PC-3 (cell line): ENCODE measurements at regions not wholly inside any gene's neighbourhood (a gene's known extent, or its start where the extent isn't known, plus 50 kb on each side); places are given as distances from the start of the nearest gene placed in this dataset.

Source experiments
- ATAC-seq: fragments of 200-7000 bp; cut with Tn5 transposase; 2 replicates; pipeline ENCODE4 v1.9.1; 2020; ENCODE audit warnings: mild to moderate bottlenecking, moderate library complexity
- BruUV-seq: library from RNA; stranded (reverse); fragments of 400-500 nt; replicated peaks from 2 replicates; lab custom pipeline; 2021; lab: Mats Ljungman, UMichigan
- CTCF ChIA-PET: fragments of 300-600 bp; sonication (Branson Sonifier 250); formaldehyde crosslinking; loops from one replicate; lab custom pipeline; 2022; ENCODE audit warnings: antibody characterized with exemption; lab: Charles Lee
- POLR2A ChIA-PET: fragments of 300-600 bp; sonication (Branson Sonifier 250); formaldehyde crosslinking; loops from one replicate; lab custom pipeline; 2022; ENCODE audit warnings: antibody characterized with exemption; ENCODE audit not compliant: unreplicated experiment; lab: Charles Lee
- DNase-seq: peaks from one replicate; pipeline ENCODE4 v3.0.0-alpha.2; 2015
- H2AFZ ChIP-seq: fragments of 300-600 bp; sonication (generic); 2 replicates; pipeline ENCODE4 v1.6.0; 2016; ENCODE audit warnings: antibody characterized with exemption, low read length
- H3F3A ChIP-seq: fragments of 300-600 bp; sonication (generic); one replicate; pipeline ENCODE4 v1.6.0; 2017; ENCODE audit warnings: antibody characterized with exemption, low read length, control low read depth, mild to moderate bottlenecking; ENCODE audit not compliant: unreplicated experiment
- H3K27ac ChIP-seq: fragments of 300-600 bp; sonication (generic); 2 replicates; pipeline ENCODE4 v1.5.1; 2016; ENCODE audit warnings: mild to moderate bottlenecking, low read length
- H3K27me3 ChIP-seq: fragments of 300-600 bp; sonication (generic); 2 replicates; pipeline ENCODE4 v1.6.1; 2016; ENCODE audit warnings: low read length, mixed read lengths
- H3K36me3 ChIP-seq: fragments of 300-600 bp; sonication (generic); 2 replicates; pipeline ENCODE4 v1.6.1; 2016; ENCODE audit warnings: low read depth, mixed run types, low read length, mixed read lengths
- H3K4me1 ChIP-seq: fragments of 300-600 bp; sonication (generic); 2 replicates; pipeline ENCODE4 v1.5.1; 2016; ENCODE audit warnings: low read length; ENCODE audit not compliant: insufficient read depth
- H3K4me2 ChIP-seq: fragments of 300-600 bp; sonication (generic); 2 replicates; pipeline ENCODE4 v1.6.0; 2016; ENCODE audit warnings: low read length
- H3K4me3 ChIP-seq: fragments of 300-600 bp; sonication (generic); 2 replicates; pipeline ENCODE4 v1.5.1; 2016; ENCODE audit warnings: mild to moderate bottlenecking, low read length, mixed read lengths
- H3K79me2 ChIP-seq: fragments of 300-600 bp; sonication (generic); 2 replicates; pipeline ENCODE4 v1.6.1; 2017; ENCODE audit warnings: low read length, mixed read lengths
- H3K9ac ChIP-seq: fragments of 300-600 bp; sonication (generic); 2 replicates; pipeline ENCODE4 v1.6.0; 2016; ENCODE audit warnings: mild to moderate bottlenecking, low read length
- H3K9me2 ChIP-seq: fragments of 300-600 bp; sonication (generic); replicated peaks from 2 replicates; pipeline ENCODE4 v1.6.1; 2016; ENCODE audit warnings: mixed run types, low read length, mixed read lengths
- H3K9me3 ChIP-seq: fragments of 300-600 bp; sonication (generic); 2 replicates; pipeline ENCODE4 v1.6.1; 2016; ENCODE audit warnings: low read length, mixed read lengths
- H4K20me1 ChIP-seq: fragments of 300-600 bp; sonication (generic); 2 replicates; pipeline ENCODE4 v1.6.1; 2016; ENCODE audit warnings: low read length, mixed read lengths
- CTCF ChIP-seq: fragments of 300-600 bp; sonication (generic); conservative IDR thresholded peaks from 2 replicates; pipeline ENCODE4 v1.5.1; 2017; ENCODE audit warnings: antibody characterized with exemption, low read depth, mild to moderate bottlenecking, low read length
- EZH2 ChIP-seq: fragments of 300-600 bp; sonication (generic); IDR thresholded peaks from one replicate; pipeline ENCODE4 v1.6.1; 2017; ENCODE audit warnings: antibody characterized with exemption, mild to moderate bottlenecking, low read length; ENCODE audit not compliant: unreplicated experiment
- EZH2phosphoT487 ChIP-seq: fragments of 300-600 bp; sonication (generic); IDR thresholded peaks from 2 replicates; pipeline ENCODE4 v1.6.1; 2018; ENCODE audit warnings: mild to moderate bottlenecking, antibody characterized with exemption, low read length, borderline replicate concordance
- intact Hi-C: fragments of 100-400 bp; cut with micrococcal nuclease; formaldehyde crosslinking; loops from 2 replicates; pipeline ENCODE4 v1.9.0; 2023

GRCh38 chr2:138396843-138397242, 104.7 kb upstream of the SPOPL start:
- intact Hi-C loops, result no loop called here

GRCh38 chr2:138403431-138403927, 98.1 kb upstream of the SPOPL start:
- H3K9me2 ChIP-seq, result no peaks in the 10 kb centered on the region
- ATAC-seq (no peak), DNase-seq (no peak)
- no peak overlapping the region for H3K27ac ChIP-seq
- TF ChIP-seq EZH2 (no peak), EZH2phosphoT487 (no peak), CTCF (no peak)
- no peak overlapping the region for H2AFZ ChIP-seq
- H3K4me2 ChIP-seq, result no peak overlapping the region
- H3K9me3 ChIP-seq, result no peaks in the 10 kb centered on the region; the same call in 1 of the 2 replicates
- H3K4me1 ChIP-seq, result no peaks in the 10 kb centered on the region
- no peaks in the 10 kb centered on the region for H3F3A ChIP-seq
- no peaks in the 10 kb centered on the region for H4K20me1 ChIP-seq
- no peaks in the 10 kb centered on the region for H3K27me3 ChIP-seq
- BruUV-seq, result no TSS peak
- POLR2A ChIA-PET, result no interaction called here
- no peaks in the 10 kb centered on the region for H3K36me3 ChIP-seq
- intact Hi-C loops, result no loop called here
- no peak overlapping the region for H3K9ac ChIP-seq
- CTCF ChIA-PET, result no interaction called here
- no peak overlapping the region for H3K4me3 ChIP-seq
- H3K79me2 ChIP-seq, result no peaks in the 10 kb centered on the region

More at GRCh38 chr2:138396843-138397242, 104.7 kb upstream of the SPOPL start:
- no TSS peak for BruUV-seq
- DNase-seq (no peak), ATAC-seq (no peak)
- H4K20me1 ChIP-seq, result no peaks in the 10 kb centered on the region
- TF ChIP-seq CTCF (no peak), EZH2phosphoT487 (no peak), EZH2 (no peak)
- H3K4me1 ChIP-seq, result peaks cover 23% of the 10 kb centered on the region
- no peaks in the 10 kb centered on the region for H3K9me2 ChIP-seq
- no peaks in the 10 kb centered on the region for H3K27me3 ChIP-seq
- H3K9me3 ChIP-seq, result no peaks in the 10 kb centered on the region; the same call in 1 of the 2 replicates
- ChIA-PET POLR2A (no interaction called here), CTCF (no interaction called here)
- H3K27ac ChIP-seq, result peak overlapping the region; percentile 55; the same call in 1 of the 2 replicates
- no peak overlapping the region for H3K9ac ChIP-seq
- H2AFZ ChIP-seq, result no peak overlapping the region
- H3K4me3 ChIP-seq, result no peak overlapping the region
- H3K4me2 ChIP-seq, result no peak overlapping the region
- no peaks in the 10 kb centered on the region for H3F3A ChIP-seq
- H3K36me3 ChIP-seq, result no peaks in the 10 kb centered on the region
- H3K79me2 ChIP-seq, result no peaks in the 10 kb centered on the region

- no peak for TF ChIP-seq CTCF
- TF ChIP-seq EZH2, result no peak
- TF ChIP-seq EZH2phosphoT487, result no peak
- no peak for ATAC-seq
- no peak overlapping the region for H3K9ac ChIP-seq
- no TSS peak for BruUV-seq
- POLR2A ChIA-PET, result no interaction called here
- H2AFZ ChIP-seq, result no peak overlapping the region
- H3K9me2 ChIP-seq, result no peaks in the 10 kb centered on the region
- H3K9me3 ChIP-seq, result peaks cover 7% of the 10 kb centered on the region
- H4K20me1 ChIP-seq, result no peaks in the 10 kb centered on the region
- H3K4me2 ChIP-seq, result no peak overlapping the region
- CTCF ChIA-PET, result no interaction called here
- no peak overlapping the region for H3K27ac ChIP-seq
- no peak for DNase-seq
- H3K4me3 ChIP-seq, result no peak overlapping the region
- no peaks in the 10 kb centered on the region for H3K27me3 ChIP-seq
- H3K79me2 ChIP-seq, result no peaks in the 10 kb centered on the region
- H3K4me1 ChIP-seq, result peaks cover 14% of the 10 kb centered on the region
- intact Hi-C loops, result no loop called here
- no peaks in the 10 kb centered on the region for H3K36me3 ChIP-seq
- H3F3A ChIP-seq, result no peaks in the 10 kb centered on the region
These were observed 87.6 kb upstream of the SPOPL start for GRCh38 chr2:138414014-138414413.
